SK-N-SH treated with all-trans-retinoic acid at 6 μM for 48 hours (cell line): ENCODE measurements at regions not wholly inside any gene's neighbourhood (a gene's known extent, or its start where the extent isn't known, plus 50 kb on each side); places are given as distances from the start of the nearest gene placed in this dataset.
A peak's percentile ranks its signal among the peaks of the same experiment; 100 is the strongest.
"Not testable (repeated sequence)": the region's sequence is repeated elsewhere in the genome, so short reads cannot be mapped to it uniquely, and the experiment has no call there.

Experiments used
- ATAC-seq: fragments of 200-7000 bp; cut with Tn5 transposase; 3 replicates; pipeline ENCODE4 v1.9.1; 2020; ENCODE audit warnings: mild to moderate bottlenecking, moderate library complexity
- ARNTL ChIP-seq: fragments of 450-650 bp; formaldehyde crosslinking; IDR thresholded peaks from 2 replicates; pipeline ENCODE4 v1.5.0; 2020; ENCODE audit warnings: low read depth, mild to moderate bottlenecking, moderate library complexity, borderline replicate concordance
- BACH2 ChIP-seq: fragments of 250-450 bp; sonication (Bioruptor Pico); IDR thresholded peaks from 2 replicates; pipeline ENCODE4 v1.9.0; 2021; ENCODE audit warnings: mild to moderate bottlenecking, borderline replicate concordance
- CSDC2 ChIP-seq: fragments of 250-450 bp; sonication (Bioruptor Pico); IDR thresholded peaks from 2 replicates; pipeline ENCODE4 v1.5.0; 2020; ENCODE audit warnings: mild to moderate bottlenecking, moderate library complexity
- ISL1 ChIP-seq: fragments of 250-450 bp; sonication (Bioruptor Pico); IDR thresholded peaks from 2 replicates; pipeline ENCODE4 v2.1.2; 2022; ENCODE audit warnings: mild to moderate bottlenecking, moderate library complexity
- OSR1 ChIP-seq: fragments of 250-450 bp; sonication (Bioruptor Pico); IDR thresholded peaks from 2 replicates; pipeline ENCODE4 v1.8.0; 2022; ENCODE audit warnings: moderate library complexity, mild to moderate bottlenecking, inconsistent platforms
- PPARA ChIP-seq: fragments of 250-450 bp; sonication (Bioruptor Pico); IDR thresholded peaks from 2 replicates; pipeline ENCODE4 v1.5.0; 2020; ENCODE audit warnings: mild to moderate bottlenecking, borderline replicate concordance
- RARB ChIP-seq: fragments of 250-450 bp; sonication (Bioruptor Pico); IDR thresholded peaks from 2 replicates; pipeline ENCODE4 v1.8.0; 2021; ENCODE audit warnings: mild to moderate bottlenecking, moderate library complexity
- SNAI2 ChIP-seq: fragments of 250-450 bp; sonication (Bioruptor Pico); IDR thresholded peaks from 2 replicates; pipeline ENCODE4 v1.5.0; 2020; ENCODE audit warnings: mild to moderate bottlenecking, moderate library complexity
- TCF4 ChIP-seq: fragments of 250-450 bp; sonication (Bioruptor Pico); IDR thresholded peaks from 2 replicates; pipeline ENCODE4 v1.8.0; 2021; ENCODE audit warnings: mild to moderate bottlenecking, moderate library complexity, borderline replicate concordance
- TOX ChIP-seq: fragments of 250-450 bp; sonication (Bioruptor Pico); IDR thresholded peaks from 2 replicates; pipeline ENCODE4 v1.8.0; 2021; ENCODE audit warnings: mild to moderate bottlenecking, moderate library complexity, borderline replicate concordance
- ZC3H10 ChIP-seq: fragments of 250-450 bp; sonication (Bioruptor Pico); IDR thresholded peaks from 2 replicates; pipeline ENCODE4 v1.5.1; 2021; ENCODE audit warnings: mild to moderate bottlenecking, moderate library complexity
- ZFP3 ChIP-seq: fragments of 250-450 bp; sonication (Bioruptor Pico); IDR thresholded peaks from 2 replicates; pipeline ENCODE4 v1.5.0; 2020; ENCODE audit warnings: mild to moderate bottlenecking, moderate library complexity
- ZFP30 ChIP-seq: fragments of 450-650 bp; formaldehyde crosslinking; IDR thresholded peaks from 2 replicates; pipeline ENCODE4 v1.5.0; 2022; ENCODE audit warnings: mild to moderate bottlenecking, moderate library complexity
- ZNF565 ChIP-seq: fragments of 450-650 bp; formaldehyde crosslinking; conservative IDR thresholded peaks from 2 replicates; pipeline ENCODE4 v1.5.0; 2020; ENCODE audit warnings: low read depth, mild to moderate bottlenecking, moderate library complexity
- ZNF70 ChIP-seq: fragments of 450-650 bp; formaldehyde crosslinking; IDR thresholded peaks from 2 replicates; pipeline ENCODE4 v1.5.0; 2020; ENCODE audit warnings: mild to moderate bottlenecking, moderate library complexity
- TF ChIP-seq, protein P1 (sequence below): fragments of 250-450 bp; sonication (Bioruptor Pico); IDR thresholded peaks from 2 replicates; pipeline ENCODE4 v1.5.0; 2020; ENCODE audit warnings: mild to moderate bottlenecking, moderate library complexity
- TF ChIP-seq, protein P2 (sequence below): fragments of 250-450 bp; sonication (Bioruptor Pico); IDR thresholded peaks from 2 replicates; pipeline ENCODE4 v1.5.1; 2020; ENCODE audit warnings: low read depth, mild to moderate bottlenecking, moderate library complexity
- TF ChIP-seq, protein P3 (sequence below): fragments of 250-450 bp; sonication (Bioruptor Pico); IDR thresholded peaks from 2 replicates; pipeline ENCODE4 v1.5.1; 2021; ENCODE audit warnings: mild to moderate bottlenecking, moderate library complexity

DNA sequence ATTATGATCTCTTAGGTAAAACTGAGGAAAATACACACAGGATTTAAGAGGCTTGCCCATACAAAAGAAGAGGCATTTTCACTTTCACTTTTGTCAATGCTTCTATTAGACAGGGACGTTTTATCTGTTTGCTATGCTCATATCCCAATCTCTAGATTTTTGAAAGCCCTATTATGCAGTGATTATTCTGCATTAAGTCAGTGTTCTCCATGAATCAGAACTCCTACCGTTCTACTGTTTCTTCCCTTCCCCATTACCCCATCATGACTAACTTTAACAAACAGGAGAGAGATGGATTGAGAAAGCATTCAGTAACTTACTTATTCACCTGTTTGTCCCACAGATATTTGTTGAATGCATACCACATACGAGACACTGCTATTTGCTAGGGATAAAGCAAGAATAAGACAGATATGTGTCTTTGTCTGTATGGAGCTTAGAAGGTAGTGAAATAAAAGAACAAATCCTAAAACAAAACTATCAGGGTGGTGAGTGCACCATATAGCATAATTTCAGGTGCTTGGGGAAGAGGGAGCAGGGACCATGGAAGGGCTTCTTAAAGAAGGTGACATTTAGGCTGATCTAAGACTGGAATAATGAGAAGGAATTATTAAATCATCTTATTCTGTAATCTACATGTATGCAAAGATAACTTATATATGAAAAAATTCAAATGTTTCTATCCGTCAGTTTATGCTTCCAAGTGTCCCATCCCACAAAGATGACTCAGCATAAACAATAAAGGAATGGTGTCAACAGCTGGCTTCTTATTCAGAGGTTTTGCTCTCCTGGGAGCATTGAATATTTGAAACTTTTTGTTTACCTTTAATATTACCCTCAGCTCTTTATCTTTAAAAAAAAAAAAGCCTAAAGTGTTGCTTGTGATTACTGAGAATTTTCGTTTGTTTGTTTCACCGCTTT is 328.1 kb downstream of the HINT1 start:
- peak; percentile 81 for ATAC-seq

DNA sequence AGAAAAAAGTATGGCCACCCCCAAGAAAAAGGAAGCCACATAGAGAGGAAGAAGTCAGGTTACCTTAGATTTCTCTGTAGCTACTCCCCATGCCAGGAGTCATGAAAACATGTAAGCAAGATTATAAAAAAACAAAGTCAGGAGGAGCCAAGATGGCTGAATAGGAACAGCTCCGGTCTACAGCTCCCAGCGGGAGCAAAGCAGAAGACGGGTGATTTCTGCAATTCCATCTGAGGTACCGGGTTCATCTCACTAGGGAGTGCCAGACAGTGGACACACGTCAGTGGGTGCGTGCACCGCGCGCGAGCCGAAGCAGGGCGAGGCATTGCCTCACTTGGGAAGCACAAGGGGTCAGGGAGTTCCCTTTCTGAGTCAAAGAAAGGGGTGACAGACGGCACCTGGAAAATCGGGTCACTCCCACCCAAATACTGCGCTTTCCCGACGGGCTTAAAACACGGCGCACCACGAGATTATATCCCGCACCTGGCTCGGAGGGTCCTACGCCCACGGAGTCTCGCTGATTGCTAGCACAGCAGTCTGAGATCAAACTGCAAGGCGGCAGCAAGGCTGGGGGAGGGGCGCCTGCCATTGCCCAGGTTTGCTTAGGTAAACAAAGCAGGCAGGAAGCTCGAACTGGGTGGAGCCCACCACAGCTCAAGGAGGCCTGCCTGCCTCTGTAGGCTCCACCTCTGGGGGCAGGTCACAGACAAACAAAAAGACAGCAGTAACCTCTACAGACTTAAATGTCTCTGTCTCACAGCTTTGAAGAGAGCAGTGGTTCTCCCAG is 347.3 kb downstream of the HINT1 start:
- not testable (repeated sequence) for ATAC-seq

More for the DNA sequence above, 328.1 kb downstream of the HINT1 start:
- no peak for TF ChIP-seq OSR1 (CRISPR knock-in tag)
- no peak for TF ChIP-seq RARB (CRISPR knock-in tag)
- TF ChIP-seq TCF4 (CRISPR knock-in tag): no peak
- TF ChIP-seq ZFP30: no peak
- TF ChIP-seq ZNF565 (CRISPR knock-in tag): no peak
- TF ChIP-seq, protein P1, sequence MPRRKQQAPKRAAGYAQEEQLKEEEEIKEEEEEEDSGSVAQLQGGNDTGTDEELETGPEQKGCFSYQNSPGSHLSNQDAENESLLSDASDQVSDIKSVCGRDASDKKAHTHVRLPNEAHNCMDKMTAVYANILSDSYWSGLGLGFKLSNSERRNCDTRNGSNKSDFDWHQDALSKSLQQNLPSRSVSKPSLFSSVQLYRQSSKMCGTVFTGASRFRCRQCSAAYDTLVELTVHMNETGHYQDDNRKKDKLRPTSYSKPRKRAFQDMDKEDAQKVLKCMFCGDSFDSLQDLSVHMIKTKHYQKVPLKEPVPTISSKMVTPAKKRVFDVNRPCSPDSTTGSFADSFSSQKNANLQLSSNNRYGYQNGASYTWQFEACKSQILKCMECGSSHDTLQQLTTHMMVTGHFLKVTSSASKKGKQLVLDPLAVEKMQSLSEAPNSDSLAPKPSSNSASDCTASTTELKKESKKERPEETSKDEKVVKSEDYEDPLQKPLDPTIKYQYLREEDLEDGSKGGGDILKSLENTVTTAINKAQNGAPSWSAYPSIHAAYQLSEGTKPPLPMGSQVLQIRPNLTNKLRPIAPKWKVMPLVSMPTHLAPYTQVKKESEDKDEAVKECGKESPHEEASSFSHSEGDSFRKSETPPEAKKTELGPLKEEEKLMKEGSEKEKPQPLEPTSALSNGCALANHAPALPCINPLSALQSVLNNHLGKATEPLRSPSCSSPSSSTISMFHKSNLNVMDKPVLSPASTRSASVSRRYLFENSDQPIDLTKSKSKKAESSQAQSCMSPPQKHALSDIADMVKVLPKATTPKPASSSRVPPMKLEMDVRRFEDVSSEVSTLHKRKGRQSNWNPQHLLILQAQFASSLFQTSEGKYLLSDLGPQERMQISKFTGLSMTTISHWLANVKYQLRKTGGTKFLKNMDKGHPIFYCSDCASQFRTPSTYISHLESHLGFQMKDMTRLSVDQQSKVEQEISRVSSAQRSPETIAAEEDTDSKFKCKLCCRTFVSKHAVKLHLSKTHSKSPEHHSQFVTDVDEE: no peak
- TF ChIP-seq, protein P2, sequence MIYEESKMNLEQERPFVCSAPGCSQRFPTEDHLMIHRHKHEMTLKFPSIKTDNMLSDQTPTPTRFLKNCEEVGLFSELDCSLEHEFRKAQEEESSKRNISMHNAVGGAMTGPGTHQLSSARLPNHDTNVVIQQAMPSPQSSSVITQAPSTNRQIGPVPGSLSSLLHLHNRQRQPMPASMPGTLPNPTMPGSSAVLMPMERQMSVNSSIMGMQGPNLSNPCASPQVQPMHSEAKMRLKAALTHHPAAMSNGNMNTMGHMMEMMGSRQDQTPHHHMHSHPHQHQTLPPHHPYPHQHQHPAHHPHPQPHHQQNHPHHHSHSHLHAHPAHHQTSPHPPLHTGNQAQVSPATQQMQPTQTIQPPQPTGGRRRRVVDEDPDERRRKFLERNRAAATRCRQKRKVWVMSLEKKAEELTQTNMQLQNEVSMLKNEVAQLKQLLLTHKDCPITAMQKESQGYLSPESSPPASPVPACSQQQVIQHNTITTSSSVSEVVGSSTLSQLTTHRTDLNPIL (CRISPR knock-in tag): no peak

DNA sequence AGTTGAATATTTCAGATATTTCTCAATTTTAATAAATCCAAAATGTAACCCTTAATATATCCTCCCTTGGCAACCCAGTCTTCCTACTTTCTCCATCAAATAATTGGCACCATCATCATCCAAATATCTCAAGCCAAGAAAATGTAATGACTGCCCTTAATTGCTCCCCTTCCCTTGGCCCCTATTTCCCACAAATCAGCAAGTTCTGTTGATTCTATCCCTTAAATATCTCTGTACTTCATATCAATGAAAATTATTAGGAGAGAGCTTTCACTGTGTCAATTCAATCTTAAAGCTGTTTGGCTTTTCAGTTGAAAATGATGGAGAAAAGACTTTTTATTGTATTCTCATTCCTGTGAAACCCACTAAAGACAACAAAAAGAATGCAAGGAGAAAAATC is 349.8 kb downstream of the HINT1 start:
- no peak for ATAC-seq
- TF ChIP-seq, protein P1: no peak
- TF ChIP-seq BACH2: no peak

DNA sequence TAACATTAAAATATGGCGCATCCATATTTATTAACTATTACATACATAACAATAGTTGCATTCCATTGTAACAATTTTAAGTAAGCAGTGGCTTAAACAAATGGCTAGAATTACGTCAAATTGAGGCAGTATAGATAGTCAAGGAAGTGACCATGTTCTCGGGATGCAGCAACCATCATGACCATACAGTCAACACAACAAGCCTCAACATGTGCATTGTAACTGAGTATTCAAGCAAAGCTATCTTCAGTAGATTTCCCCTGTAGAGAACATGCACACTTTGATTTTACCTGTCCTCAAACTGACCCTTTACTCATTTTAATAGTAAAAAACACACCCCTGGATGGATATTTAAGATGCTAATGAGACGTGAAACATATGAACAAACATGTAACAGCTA is 356.4 kb downstream of the HINT1 start:
- TF ChIP-seq ZFP30 (no peak), BACH2 (no peak), TCF4 (CRISPR knock-in tag) (no peak), CSDC2 (CRISPR knock-in tag) (no peak), ZC3H10 (CRISPR knock-in tag) (no peak), OSR1 (CRISPR knock-in tag) (no peak), TOX (no peak), SNAI2 (CRISPR knock-in tag) (no peak), ARNTL (CRISPR knock-in tag) (no peak), ISL1 (no peak), ZNF70 (no peak), ZNF565 (CRISPR knock-in tag) (no peak), PPARA (CRISPR knock-in tag) (no peak), RARB (CRISPR knock-in tag) (no peak), ZFP3 (CRISPR knock-in tag) (no peak)
- TF ChIP-seq, protein P3, sequence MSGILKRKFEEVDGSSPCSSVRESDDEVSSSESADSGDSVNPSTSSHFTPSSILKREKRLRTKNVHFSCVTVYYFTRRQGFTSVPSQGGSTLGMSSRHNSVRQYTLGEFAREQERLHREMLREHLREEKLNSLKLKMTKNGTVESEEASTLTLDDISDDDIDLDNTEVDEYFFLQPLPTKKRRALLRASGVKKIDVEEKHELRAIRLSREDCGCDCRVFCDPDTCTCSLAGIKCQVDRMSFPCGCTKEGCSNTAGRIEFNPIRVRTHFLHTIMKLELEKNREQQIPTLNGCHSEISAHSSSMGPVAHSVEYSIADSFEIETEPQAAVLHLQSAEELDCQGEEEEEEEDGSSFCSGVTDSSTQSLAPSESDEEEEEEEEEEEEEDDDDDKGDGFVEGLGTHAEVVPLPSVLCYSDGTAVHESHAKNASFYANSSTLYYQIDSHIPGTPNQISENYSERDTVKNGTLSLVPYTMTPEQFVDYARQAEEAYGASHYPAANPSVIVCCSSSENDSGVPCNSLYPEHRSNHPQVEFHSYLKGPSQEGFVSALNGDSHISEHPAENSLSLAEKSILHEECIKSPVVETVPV: no peak
- TF ChIP-seq, protein P1: no peak
- TF ChIP-seq, protein P2 (CRISPR knock-in tag): no peak
- ATAC-seq: no peak
